Lower leg skin (tissue), 4 donors: ENCODE measurements at regions not wholly inside any gene's neighbourhood (a gene's known extent, or its start where the extent isn't known, plus 50 kb on each side); places are given as distances from the start of the nearest gene placed in this dataset.
A peak's percentile ranks its signal among the peaks of the same experiment; 100 is the strongest.

Experiments
- DNase-seq, 2 donors: peaks; one replicate each; pipeline ENCODE4 v3.0.0-alpha.2; 2019; ENCODE audit warnings: low spot score in 2 of 2
- H3K4me3 ChIP-seq: fragments of 200-600 bp; sonication (generic); 2 replicates; pipeline ENCODE4 v1.5.1; 2017; ENCODE audit warnings: mild to moderate bottlenecking, low read depth; ENCODE audit not compliant: poor library complexity, severe bottlenecking
- CTCF ChIP-seq, 3 donors: fragments of 450-650 bp; IDR thresholded peaks; one replicate each; pipeline ENCODE4 v1.5.1; 2016; ENCODE audit warnings: antibody characterized with exemption in 3 of 3, mild to moderate bottlenecking in 3 of 3, moderate library complexity in 2 of 3
- POLR2A ChIP-seq, 2 donors: fragments of 450-650 bp; IDR thresholded peaks; one replicate each; pipeline ENCODE4 v1.6.1; 2016 to 2017; ENCODE audit warnings: antibody characterized with exemption in 2 of 2, mild to moderate bottlenecking in 1 of 2, moderate library complexity in 1 of 2
- WGBS, 2 donors: methylation state at CpG; one replicate each; pipeline ENCODE4 v1.1.5; 2018; 5-methylcytosine and 5-hydroxymethylcytosine counted together
- intact Hi-C: fragments of 100-400 bp; cut with DNase I; formaldehyde crosslinking; loops from one replicate; pipeline ENCODE4 v1.15.0; 2023; ENCODE audit warnings: low total_unique reads

GRCh38 chr3:177475356-177475665 is 278.0 kb upstream of the TBL1XR1 start:
- no peak overlapping the region for H3K4me3 ChIP-seq
- DNase-seq: no peak
- intact Hi-C loops: no loop called here
- 66% methylated on average over 5 of the region's 5 CpGs for WGBS, 2 donors
- TF ChIP-seq POLR2A (IDR thresholded peaks at IDR 0.05) (no peak), CTCF (IDR thresholded peaks at IDR 0.05) (no peak)

GRCh38 chr3:177476495-177476894 is 279.2 kb upstream of the TBL1XR1 start:
- no peak for DNase-seq
- TF ChIP-seq CTCF (IDR thresholded peaks at IDR 0.05): no peak
- TF ChIP-seq POLR2A (IDR thresholded peaks at IDR 0.05): no peak
- H3K4me3 ChIP-seq: no peak overlapping the region
- 87 to 96% methylated on average over 7 of the region's 7 CpGs for WGBS, 2 donors
- intact Hi-C loops: no loop called here

- no peak for TF ChIP-seq CTCF (IDR thresholded peaks at IDR 0.05)
- no peak for TF ChIP-seq POLR2A (IDR thresholded peaks at IDR 0.05)
- intact Hi-C loops: no loop called here
- 86 to 93% methylated on average over 6 of the region's 6 CpGs for WGBS, 2 donors
- H3K4me3 ChIP-seq: no peak overlapping the region
- no peak for DNase-seq
Observed at GRCh38 chr3:177476921-177477435, 279.7 kb upstream of the TBL1XR1 start.

GRCh38 chr3:177478170-177478867 is 281.0 kb upstream of the TBL1XR1 start:
- WGBS, 2 donors: 13 to 14% methylated on average over 4 of the region's 4 CpGs
- intact Hi-C loops: no loop called here
- TF ChIP-seq CTCF (IDR thresholded peaks at IDR 0.05): no peak
- no peak for TF ChIP-seq POLR2A (IDR thresholded peaks at IDR 0.05)
- H3K4me3 ChIP-seq: no peak overlapping the region
- DNase-seq: peak in 1 of 2 donors; percentile 76

- no peak overlapping the region for H3K4me3 ChIP-seq
- TF ChIP-seq POLR2A (IDR thresholded peaks at IDR 0.05) (no peak), CTCF (IDR thresholded peaks at IDR 0.05) (no peak)
- WGBS, 2 donors: 90 to 93% methylated on average over 2 of the region's 2 CpGs
- no peak for DNase-seq
- intact Hi-C loops: no loop called here
Observed at GRCh38 chr3:177479630-177480029, 282.3 kb upstream of the TBL1XR1 start.

GRCh38 chr3:177481329-177481728 is 284.0 kb upstream of the TBL1XR1 start:
- WGBS, 2 donors: 88 to 91% methylated on average over 3 of the region's 3 CpGs
- H3K4me3 ChIP-seq: no peak overlapping the region
- DNase-seq: no peak
- TF ChIP-seq CTCF (IDR thresholded peaks at IDR 0.05): no peak
- TF ChIP-seq POLR2A (IDR thresholded peaks at IDR 0.05): no peak
- intact Hi-C loops: no loop called here
